Transverse colon (tissue), 3 donors: ENCODE measurements at regions not wholly inside any gene's neighbourhood (a gene's known extent, or its start where the extent isn't known, plus 50 kb on each side); places are given as distances from the start of the nearest gene placed in this dataset.

ENCODE experiments used
- CTCF ChIP-seq, 5 experiments: fragments of 200-600 bp in 3 of 5; fragments of 450-650 bp in 2 of 5; sonication (generic) in 3 of 5; IDR thresholded peaks; 1 replicate in 2 of 5; 2 replicates in 3 of 5; pipeline ENCODE4 v1.5.1; 2016 to 2017; ENCODE audit warnings: antibody characterized with exemption in 5 of 5, inconsistent platforms in 3 of 5, mild to moderate bottlenecking in 2 of 5, moderate library complexity in 1 of 5
- POLR2A ChIP-seq: fragments of 450-650 bp; IDR thresholded peaks from one replicate; pipeline ENCODE4 v1.6.1; 2016; ENCODE audit warnings: antibody characterized with exemption, mild to moderate bottlenecking, moderate library complexity

GRCh38 chr22:26970809-26971394 is 313.5 kb downstream of the MIAT start:
- TF ChIP-seq CTCF (IDR thresholded peaks at IDR 0.05) (no peak), POLR2A (no peak)
